ENCODE measurements at regions not wholly inside any gene's neighbourhood (a gene's known extent, or its start where the extent isn't known, plus 50 kb on each side); places are given as distances from the start of the nearest gene placed in this dataset.

GRCh38 chr14:83940253-83940652, 1589.7 kb upstream of the FLRT2 start:
- Histone ChIP-seq H3K4me1 (ENCODE audit: control insufficient read depth in 2 of 2, insufficient read depth in 2 of 2, low read length in 2 of 2) (no peaks in the 10 kb centered on the region), H3K36me3 (ENCODE audit: control insufficient read depth in 2 of 2, insufficient read depth in 2 of 2, low read length in 1 of 2) (no peaks in the 10 kb centered on the region), H3K4me3 (ENCODE audit: low read length in 2 of 2) (no peak overlapping the region), H3K9me3 (ENCODE audit: control insufficient read depth in 2 of 2, insufficient read depth in 1 of 2, low read length in 1 of 2) (no peaks in the 10 kb centered on the region), H3K27ac (ENCODE audit: low read depth in 1 of 2, low read length in 1 of 2) (no peak overlapping the region), H3K27me3 (ENCODE audit: control insufficient read depth in 2 of 2, insufficient read depth in 1 of 2, low read length in 1 of 2) (no peaks in the 10 kb centered on the region)
- WGBS = 94% methylated on average over 2 of the region's 2 CpGs
- DNase-seq (ENCODE audit: low read depth in 6 of 9, low spot score in 9 of 9) = no peak

- Histone ChIP-seq H3K27me3 (ENCODE audit: control insufficient read depth in 2 of 2, insufficient read depth in 1 of 2, low read length in 1 of 2) (no peaks in the 10 kb centered on the region), H3K27ac (ENCODE audit: low read depth in 1 of 2, low read length in 1 of 2) (no peak overlapping the region), H3K36me3 (ENCODE audit: control insufficient read depth in 2 of 2, insufficient read depth in 2 of 2, low read length in 1 of 2) (no peaks in the 10 kb centered on the region), H3K4me1 (ENCODE audit: control insufficient read depth in 2 of 2, insufficient read depth in 2 of 2, low read length in 2 of 2) (no peaks in the 10 kb centered on the region), H3K4me3 (ENCODE audit: low read length in 2 of 2) (no peak overlapping the region), H3K9me3 (ENCODE audit: control insufficient read depth in 2 of 2, insufficient read depth in 1 of 2, low read length in 1 of 2) (no peaks in the 10 kb centered on the region)
- 91% methylated on average over 1 of the region's 1 CpG for WGBS
- DNase-seq (ENCODE audit: low read depth in 6 of 9, low spot score in 9 of 9) = no peak
These were observed 1571.6 kb upstream of the FLRT2 start for GRCh38 chr14:83958359-83958758.

GRCh38 chr14:83960832-83961512, 1569.0 kb upstream of the FLRT2 start:
- Histone ChIP-seq H3K27ac (ENCODE audit: low read depth in 1 of 2, low read length in 1 of 2) (no peak overlapping the region), H3K9me3 (ENCODE audit: control insufficient read depth in 2 of 2, insufficient read depth in 1 of 2, low read length in 1 of 2) (no peaks in the 10 kb centered on the region), H3K27me3 (ENCODE audit: control insufficient read depth in 2 of 2, insufficient read depth in 1 of 2, low read length in 1 of 2) (no peaks in the 10 kb centered on the region), H3K4me1 (ENCODE audit: control insufficient read depth in 2 of 2, insufficient read depth in 2 of 2, low read length in 2 of 2) (no peaks in the 10 kb centered on the region), H3K4me3 (ENCODE audit: low read length in 2 of 2) (no peak overlapping the region), H3K36me3 (ENCODE audit: control insufficient read depth in 2 of 2, insufficient read depth in 2 of 2, low read length in 1 of 2) (no peaks in the 10 kb centered on the region)
- DNase-seq (ENCODE audit: low read depth in 6 of 9, low spot score in 9 of 9) = no peak
- 65% methylated on average over 2 of the region's 2 CpGs for WGBS

- H3K36me3 ChIP-seq (ENCODE audit: control insufficient read depth in 2 of 2, insufficient read depth in 2 of 2, low read length in 1 of 2) = no peaks in the 10 kb centered on the region
- no peaks in the 10 kb centered on the region for H3K9me3 ChIP-seq (ENCODE audit: control insufficient read depth in 2 of 2, insufficient read depth in 1 of 2, low read length in 1 of 2)
- no peak overlapping the region for H3K27ac ChIP-seq (ENCODE audit: low read depth in 1 of 2, low read length in 1 of 2)
- WGBS = 94% methylated on average over 5 of the region's 5 CpGs
- no peaks in the 10 kb centered on the region for H3K27me3 ChIP-seq (ENCODE audit: control insufficient read depth in 2 of 2, insufficient read depth in 1 of 2, low read length in 1 of 2)
- H3K4me3 ChIP-seq (ENCODE audit: low read length in 2 of 2) = no peak overlapping the region
- DNase-seq (ENCODE audit: low read depth in 6 of 9, low spot score in 9 of 9) = no peak
- no peaks in the 10 kb centered on the region for H3K4me1 ChIP-seq (ENCODE audit: control insufficient read depth in 2 of 2, insufficient read depth in 2 of 2, low read length in 2 of 2)
These were observed 1559.9 kb upstream of the FLRT2 start for GRCh38 chr14:83969998-83970397.

GRCh38 chr14:83972631-83973030, 1557.3 kb upstream of the FLRT2 start:
- Histone ChIP-seq H3K4me1 (ENCODE audit: control insufficient read depth in 2 of 2, insufficient read depth in 2 of 2, low read length in 2 of 2) (no peaks in the 10 kb centered on the region), H3K27me3 (ENCODE audit: control insufficient read depth in 2 of 2, insufficient read depth in 1 of 2, low read length in 1 of 2) (no peaks in the 10 kb centered on the region), H3K9me3 (ENCODE audit: control insufficient read depth in 2 of 2, insufficient read depth in 1 of 2, low read length in 1 of 2) (no peaks in the 10 kb centered on the region), H3K27ac (ENCODE audit: low read depth in 1 of 2, low read length in 1 of 2) (no peak overlapping the region), H3K4me3 (ENCODE audit: low read length in 2 of 2) (no peak overlapping the region), H3K36me3 (ENCODE audit: control insufficient read depth in 2 of 2, insufficient read depth in 2 of 2, low read length in 1 of 2) (no peaks in the 10 kb centered on the region)
- no peak for DNase-seq (ENCODE audit: low read depth in 6 of 9, low spot score in 9 of 9)
- 89% methylated on average over 3 of the region's 3 CpGs for WGBS

- 95% methylated on average over 5 of the region's 5 CpGs for WGBS
- Histone ChIP-seq H3K27ac (ENCODE audit: low read depth in 1 of 2, low read length in 1 of 2) (no peak overlapping the region), H3K27me3 (ENCODE audit: control insufficient read depth in 2 of 2, insufficient read depth in 1 of 2, low read length in 1 of 2) (no peaks in the 10 kb centered on the region), H3K4me3 (ENCODE audit: low read length in 2 of 2) (no peak overlapping the region), H3K4me1 (ENCODE audit: control insufficient read depth in 2 of 2, insufficient read depth in 2 of 2, low read length in 2 of 2) (no peaks in the 10 kb centered on the region), H3K36me3 (ENCODE audit: control insufficient read depth in 2 of 2, insufficient read depth in 2 of 2, low read length in 1 of 2) (no peaks in the 10 kb centered on the region), H3K9me3 (ENCODE audit: control insufficient read depth in 2 of 2, insufficient read depth in 1 of 2, low read length in 1 of 2) (no peaks in the 10 kb centered on the region)
- DNase-seq (ENCODE audit: low read depth in 6 of 9, low spot score in 9 of 9) = no peak
These were observed 1555.2 kb upstream of the FLRT2 start for GRCh38 chr14:83974647-83975163.

- WGBS = 95% methylated on average over 2 of the region's 2 CpGs
- no peak overlapping the region for H3K27ac ChIP-seq (ENCODE audit: low read depth in 1 of 2, low read length in 1 of 2)
These were observed 1554.5 kb upstream of the FLRT2 start for GRCh38 chr14:83975435-83975834.

GRCh38 chr14:83975841-83976770, 1553.8 kb upstream of the FLRT2 start:
- Histone ChIP-seq H3K36me3 (ENCODE audit: control insufficient read depth in 2 of 2, insufficient read depth in 2 of 2, low read length in 1 of 2) (no peaks in the 10 kb centered on the region), H3K4me1 (ENCODE audit: control insufficient read depth in 2 of 2, insufficient read depth in 2 of 2, low read length in 2 of 2) (no peaks in the 10 kb centered on the region), H3K4me3 (ENCODE audit: low read length in 2 of 2) (no peak overlapping the region), H3K27me3 (ENCODE audit: control insufficient read depth in 2 of 2, insufficient read depth in 1 of 2, low read length in 1 of 2) (no peaks in the 10 kb centered on the region), H3K27ac (ENCODE audit: low read depth in 1 of 2, low read length in 1 of 2) (no peak overlapping the region), H3K9me3 (ENCODE audit: control insufficient read depth in 2 of 2, insufficient read depth in 1 of 2, low read length in 1 of 2) (no peaks in the 10 kb centered on the region)
- 83% methylated on average over 7 of the region's 7 CpGs for WGBS
- DNase-seq (ENCODE audit: low read depth in 6 of 9, low spot score in 9 of 9) = no peak

More at GRCh38 chr14:83975435-83975834, 1554.5 kb upstream of the FLRT2 start:
- Histone ChIP-seq H3K36me3 (ENCODE audit: control insufficient read depth in 2 of 2, insufficient read depth in 2 of 2, low read length in 1 of 2) (no peaks in the 10 kb centered on the region), H3K4me3 (ENCODE audit: low read length in 2 of 2) (no peak overlapping the region), H3K4me1 (ENCODE audit: control insufficient read depth in 2 of 2, insufficient read depth in 2 of 2, low read length in 2 of 2) (no peaks in the 10 kb centered on the region), H3K9me3 (ENCODE audit: control insufficient read depth in 2 of 2, insufficient read depth in 1 of 2, low read length in 1 of 2) (no peaks in the 10 kb centered on the region), H3K27me3 (ENCODE audit: control insufficient read depth in 2 of 2, insufficient read depth in 1 of 2, low read length in 1 of 2) (no peaks in the 10 kb centered on the region)
- DNase-seq (ENCODE audit: low read depth in 6 of 9, low spot score in 9 of 9) = no peak

- Histone ChIP-seq H3K4me3 (ENCODE audit: low read length in 2 of 2) (no peak overlapping the region), H3K27me3 (ENCODE audit: control insufficient read depth in 2 of 2, insufficient read depth in 1 of 2, low read length in 1 of 2) (no peaks in the 10 kb centered on the region), H3K9me3 (ENCODE audit: control insufficient read depth in 2 of 2, insufficient read depth in 1 of 2, low read length in 1 of 2) (no peaks in the 10 kb centered on the region), H3K27ac (ENCODE audit: low read depth in 1 of 2, low read length in 1 of 2) (no peak overlapping the region), H3K4me1 (ENCODE audit: control insufficient read depth in 2 of 2, insufficient read depth in 2 of 2, low read length in 2 of 2) (no peaks in the 10 kb centered on the region), H3K36me3 (ENCODE audit: control insufficient read depth in 2 of 2, insufficient read depth in 2 of 2, low read length in 1 of 2) (no peaks in the 10 kb centered on the region)
- 96% methylated on average over 5 of the region's 5 CpGs for WGBS
- DNase-seq (ENCODE audit: low read depth in 6 of 9, low spot score in 9 of 9) = no peak
These were observed 1552.4 kb upstream of the FLRT2 start for GRCh38 chr14:83977583-83977982.

All from thymus (tissue), 11 donors.